ENCODE measurements at regions not wholly inside any gene's neighbourhood (a gene's known extent, or its start where the extent isn't known, plus 50 kb on each side); places are given as distances from the start of the nearest gene placed in this dataset.

GRCh38 chr17:17422217-17422610 lies 54.6 kb upstream of the MED9 start:
- Histone ChIP-seq H3K27me3 (no peaks in the 10 kb centered on the region), H3K36me3 (no peaks in the 10 kb centered on the region), H3K4me1 (peaks cover 0 to 3% (median 1%) of the 10 kb centered on the region in 4 donors), H3K27ac (no peak overlapping the region), H3K9me3 (peaks cover 0 to 8% (median 0%) of the 10 kb centered on the region in 4 donors), H3K4me3 (no peak overlapping the region)
- intact Hi-C loops (cut with DNase I; ENCODE audit: low total_unique reads) = no loop called here
- DNase-seq = no peak
- TF ChIP-seq POLR2A (IDR thresholded peaks at IDR 0.05) (no peak), EP300 (IDR thresholded peaks at IDR 0.05) (no peak), POLR2AphosphoS5 (IDR thresholded peaks at IDR 0.05) (no peak)
- TF ChIP-seq, protein P1, sequence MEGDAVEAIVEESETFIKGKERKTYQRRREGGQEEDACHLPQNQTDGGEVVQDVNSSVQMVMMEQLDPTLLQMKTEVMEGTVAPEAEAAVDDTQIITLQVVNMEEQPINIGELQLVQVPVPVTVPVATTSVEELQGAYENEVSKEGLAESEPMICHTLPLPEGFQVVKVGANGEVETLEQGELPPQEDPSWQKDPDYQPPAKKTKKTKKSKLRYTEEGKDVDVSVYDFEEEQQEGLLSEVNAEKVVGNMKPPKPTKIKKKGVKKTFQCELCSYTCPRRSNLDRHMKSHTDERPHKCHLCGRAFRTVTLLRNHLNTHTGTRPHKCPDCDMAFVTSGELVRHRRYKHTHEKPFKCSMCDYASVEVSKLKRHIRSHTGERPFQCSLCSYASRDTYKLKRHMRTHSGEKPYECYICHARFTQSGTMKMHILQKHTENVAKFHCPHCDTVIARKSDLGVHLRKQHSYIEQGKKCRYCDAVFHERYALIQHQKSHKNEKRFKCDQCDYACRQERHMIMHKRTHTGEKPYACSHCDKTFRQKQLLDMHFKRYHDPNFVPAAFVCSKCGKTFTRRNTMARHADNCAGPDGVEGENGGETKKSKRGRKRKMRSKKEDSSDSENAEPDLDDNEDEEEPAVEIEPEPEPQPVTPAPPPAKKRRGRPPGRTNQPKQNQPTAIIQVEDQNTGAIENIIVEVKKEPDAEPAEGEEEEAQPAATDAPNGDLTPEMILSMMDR (IDR thresholded peaks at IDR 0.05) = no peak
- 81 to 87% (median 84%) methylated on average over 5 of the region's 5 CpGs for WGBS, 5 donors

DNA sequence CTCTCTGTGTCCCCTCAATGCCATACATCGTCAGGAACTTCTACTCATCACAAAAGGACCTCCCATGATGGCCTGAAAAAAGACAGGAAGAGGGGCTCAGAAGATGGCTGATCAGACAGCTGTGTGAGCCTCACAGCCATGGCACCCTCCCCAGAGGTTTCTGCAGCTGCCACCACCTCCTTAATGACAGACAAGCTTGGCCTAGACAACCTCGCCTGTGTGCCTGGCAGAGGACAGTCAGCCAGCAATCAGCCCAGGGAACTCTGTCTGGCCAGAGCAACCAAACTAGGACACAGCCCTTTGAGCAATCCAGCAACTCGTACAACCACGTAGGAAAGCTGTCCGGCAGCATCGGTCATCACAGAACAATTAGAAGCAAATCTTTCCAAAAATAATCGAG lies 54.2 kb upstream of the MED9 start:
- H3K4me1 ChIP-seq = peaks cover 0 to 3% (median 0%) of the 10 kb centered on the region in 4 donors
- no peak overlapping the region for H3K27ac ChIP-seq
- WGBS, 5 donors = 87 to 95% (median 91%) methylated on average over 7 of the region's 7 CpGs
- H3K4me3 ChIP-seq = no peak overlapping the region
- peaks cover 0 to 8% (median 0%) of the 10 kb centered on the region in 4 donors for H3K9me3 ChIP-seq
- no peak for DNase-seq
- intact Hi-C loops (cut with DNase I; ENCODE audit: low total_unique reads) = no loop called here
- TF ChIP-seq POLR2AphosphoS5 (IDR thresholded peaks at IDR 0.05) (no peak), EP300 (IDR thresholded peaks at IDR 0.05) (no peak), POLR2A (IDR thresholded peaks at IDR 0.05) (no peak)
- TF ChIP-seq, protein P1 (IDR thresholded peaks at IDR 0.05) = no peak
- H3K36me3 ChIP-seq = no peaks in the 10 kb centered on the region
- H3K27me3 ChIP-seq = no peaks in the 10 kb centered on the region

DNA sequence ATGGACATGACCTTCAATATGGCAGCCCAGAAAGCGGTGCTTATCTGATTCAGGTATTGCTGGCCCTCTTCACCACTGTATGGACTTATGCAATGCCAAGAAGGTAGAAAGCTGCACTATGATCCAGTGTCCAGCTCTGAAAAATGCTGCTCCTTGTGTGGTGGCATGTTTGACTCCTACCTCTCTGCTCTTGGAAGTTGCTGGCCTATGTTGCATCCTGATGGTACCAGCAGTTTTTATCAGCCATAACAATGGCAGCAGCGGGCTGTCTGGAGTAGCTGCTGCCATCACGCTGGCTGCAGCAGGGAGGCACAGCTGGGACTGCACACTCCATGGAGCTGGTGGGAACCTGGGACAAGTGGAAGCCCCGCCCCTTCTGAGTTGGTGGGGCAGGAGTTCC lies 53.1 kb upstream of the MED9 start:
- Histone ChIP-seq H3K9me3 (peaks cover 0 to 8% (median 0%) of the 10 kb centered on the region in 4 donors), H3K4me1 (peaks cover 0 to under 1% (median 0%) of the 10 kb centered on the region in 4 donors), H3K27me3 (no peaks in the 10 kb centered on the region), H3K27ac (no peak overlapping the region), H3K4me3 (no peak overlapping the region), H3K36me3 (no peaks in the 10 kb centered on the region)
- TF ChIP-seq POLR2AphosphoS5 (IDR thresholded peaks at IDR 0.05) = no peak
- TF ChIP-seq, protein P1 (IDR thresholded peaks at IDR 0.05) = no peak
- no peak for TF ChIP-seq EP300 (IDR thresholded peaks at IDR 0.05)
- no peak for TF ChIP-seq POLR2A (IDR thresholded peaks at IDR 0.05)
- intact Hi-C loops (cut with DNase I; ENCODE audit: low total_unique reads) = no loop called here
- WGBS, 5 donors = 84 to 100% (median 91%) methylated on average over 1 to 4 of the region's 4 CpGs
- no peak for DNase-seq

GRCh38 chr17:17424552-17424951 lies 52.2 kb upstream of the MED9 start:
- 63 to 94% (median 72%) methylated on average over 2 of the region's 2 CpGs for WGBS, 5 donors
- Histone ChIP-seq H3K27ac (no peak overlapping the region), H3K27me3 (no peaks in the 10 kb centered on the region), H3K4me1 (no peaks in the 10 kb centered on the region), H3K4me3 (no peak overlapping the region), H3K36me3 (no peaks in the 10 kb centered on the region), H3K9me3 (peaks cover 0 to 8% (median 0%) of the 10 kb centered on the region in 4 donors)
- TF ChIP-seq, protein P1 (IDR thresholded peaks at IDR 0.05) = no peak
- TF ChIP-seq EP300 (IDR thresholded peaks at IDR 0.05) (no peak), POLR2AphosphoS5 (IDR thresholded peaks at IDR 0.05) (no peak), POLR2A (IDR thresholded peaks at IDR 0.05) (no peak)
- no peak for DNase-seq
- intact Hi-C loops (cut with DNase I; ENCODE audit: low total_unique reads) = no loop called here

Data from stomach (tissue), 8 donors.